Vagina (tissue), 2 donors: ENCODE measurements at regions not wholly inside any gene's neighbourhood (a gene's known extent, or its start where the extent isn't known, plus 50 kb on each side); places are given as distances from the start of the nearest gene placed in this dataset.
"Not testable (repeated sequence)": the region's sequence is repeated elsewhere in the genome, so short reads cannot be mapped to it uniquely, and the experiment has no call there.

Experiments used
- CTCF ChIP-seq, 3 experiments: fragments of 450-650 bp in 2 of 3; fragments of 200-600 bp in 1 of 3; sonication (generic) in 1 of 3; IDR thresholded peaks; one replicate each; pipeline ENCODE4 v1.5.1; 2017 to 2019; ENCODE audit warnings: antibody characterized with exemption in 3 of 3, mild to moderate bottlenecking in 2 of 3, moderate library complexity in 2 of 3
- POLR2AphosphoS5 ChIP-seq, 2 donors: sonication (generic); formaldehyde crosslinking; IDR thresholded peaks; one replicate each; pipeline ENCODE4 v1.9.0; 2017; ENCODE audit warnings: antibody characterized with exemption in 2 of 2, mild to moderate bottlenecking in 2 of 2, low read depth in 1 of 2; ENCODE audit not compliant: insufficient read depth in 1 of 2

DNA sequence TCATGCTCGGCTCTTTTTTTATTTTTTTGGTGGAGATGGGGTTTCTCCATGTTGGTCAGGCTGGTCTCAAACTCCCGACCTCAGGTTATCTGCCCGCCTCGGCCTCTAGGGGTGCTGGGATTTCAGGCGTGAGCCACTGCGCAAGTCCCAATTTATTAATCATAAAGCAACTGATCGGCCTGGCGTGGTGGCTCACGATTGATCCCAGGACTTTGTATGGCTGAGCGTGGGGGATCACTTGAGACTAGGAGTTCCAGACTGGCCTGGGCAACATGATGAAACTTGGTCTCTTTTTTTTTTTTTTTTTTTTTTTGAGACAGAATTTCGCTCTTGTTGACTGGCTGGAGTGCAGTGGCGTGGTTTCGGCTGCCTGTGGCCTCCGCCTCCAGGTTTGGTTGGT lies 139.8 kb downstream of the GOLGA6L22 start:
- TF ChIP-seq CTCF (IDR thresholded peaks at IDR 0.05); POLR2AphosphoS5 (IDR thresholded peaks at IDR 0.05; ENCODE audit: insufficient read depth in 1 of 2, low read depth in 1 of 2): not testable (repeated sequence)
